Activated CD8-positive, alpha-beta memory T cell treated with anti-CD3 and anti-CD28 coated beads, Interleukin-2, amount 10 ng/mL, durations not matched to agents 7 days and 5 days (primary cell): ENCODE measurements at regions not wholly inside any gene's neighbourhood (a gene's known extent, or its start where the extent isn't known, plus 50 kb on each side); places are given as distances from the start of the nearest gene placed in this dataset.

Experiments used
- ATAC-seq: fragments of 150-1000 bp; cut with Tn5 transposase; one replicate; pipeline ENCODE4 v1.10.0; 2021; ENCODE audit warnings: moderate library complexity
- CTCF ChIA-PET: fragments of 350-600 bp; sonication (Branson Sonifier 250); formaldehyde crosslinking; loops from one replicate; lab custom pipeline; 2021; ENCODE audit warnings: antibody characterized with exemption; lab: Charles Lee
- DNase-seq: peaks from one replicate; pipeline ENCODE4 v3.0.0-alpha.2; 2020
- H3K27ac Mint-ChIP-seq: one replicate; pipeline ENCODE4 v1.8.0; 2021; ENCODE audit warnings: mild to moderate bottlenecking, mixed read lengths
- H3K27me3 Mint-ChIP-seq: one replicate; pipeline ENCODE4 v1.8.0; 2021; ENCODE audit warnings: mixed read lengths
- H3K36me3 Mint-ChIP-seq: one replicate; pipeline ENCODE4 v1.8.0; 2021; ENCODE audit warnings: mild to moderate bottlenecking, mixed read lengths
- H3K4me1 Mint-ChIP-seq: one replicate; pipeline ENCODE4 v1.8.0; 2021; ENCODE audit warnings: mixed read lengths
- H3K4me3 Mint-ChIP-seq: one replicate; pipeline ENCODE4 v1.8.0; 2021; ENCODE audit warnings: mild to moderate bottlenecking, moderate library complexity, mixed read lengths
- H3K9me3 Mint-ChIP-seq: one replicate; pipeline ENCODE4 v1.8.0; 2022; ENCODE audit warnings: low read depth, mixed read lengths

- Mint-ChIP-seq H3K4me1 (no peaks in the 10 kb centered on the region), H3K27ac (no peak overlapping the region), H3K4me3 (no peak overlapping the region), H3K27me3 (no peaks in the 10 kb centered on the region), H3K36me3 (no peaks in the 10 kb centered on the region), H3K9me3 (peaks cover 14% of the 10 kb centered on the region)
- DNase-seq, result no peak
- CTCF ChIA-PET, result no interaction called here
- ATAC-seq, result no peak
Measured at GRCh38 chr20:7695635-7696034, 244.6 kb downstream of the HAO1 start.

- Mint-ChIP-seq H3K9me3 (peaks cover 16% of the 10 kb centered on the region), H3K36me3 (no peaks in the 10 kb centered on the region), H3K4me1 (no peaks in the 10 kb centered on the region), H3K4me3 (no peak overlapping the region), H3K27ac (no peak overlapping the region), H3K27me3 (no peaks in the 10 kb centered on the region)
- ATAC-seq (no peak), DNase-seq (no peak)
- CTCF ChIA-PET, result no interaction called here
Measured at GRCh38 chr20:7696311-7696710, 243.9 kb downstream of the HAO1 start.

- ATAC-seq, result no peak
- CTCF ChIA-PET, result no interaction called here
Measured at GRCh38 chr20:7702141-7702540, 238.1 kb downstream of the HAO1 start.

GRCh38 chr20:7703551-7703961 is 236.7 kb downstream of the HAO1 start:
- H3K27me3 Mint-ChIP-seq, result no peaks in the 10 kb centered on the region
- H3K4me3 Mint-ChIP-seq, result no peak overlapping the region
- H3K27ac Mint-ChIP-seq, result no peak overlapping the region
- no peaks in the 10 kb centered on the region for H3K4me1 Mint-ChIP-seq
- CTCF ChIA-PET, result no interaction called here
- DNase-seq (no peak), ATAC-seq (no peak)
- no peaks in the 10 kb centered on the region for H3K36me3 Mint-ChIP-seq
- peaks cover 11% of the 10 kb centered on the region for H3K9me3 Mint-ChIP-seq

More at GRCh38 chr20:7702141-7702540, 238.1 kb downstream of the HAO1 start:
- no peak overlapping the region for H3K27ac Mint-ChIP-seq
- no peaks in the 10 kb centered on the region for H3K27me3 Mint-ChIP-seq
- H3K4me3 Mint-ChIP-seq, result no peak overlapping the region
- no peak for DNase-seq
- H3K9me3 Mint-ChIP-seq, result peaks cover 18% of the 10 kb centered on the region
- no peaks in the 10 kb centered on the region for H3K36me3 Mint-ChIP-seq
- H3K4me1 Mint-ChIP-seq, result no peaks in the 10 kb centered on the region

GRCh38 chr20:7703996-7704395 is 236.3 kb downstream of the HAO1 start:
- H3K9me3 Mint-ChIP-seq, result peaks cover 11% of the 10 kb centered on the region
- ATAC-seq (no peak), DNase-seq (no peak)
- no peak overlapping the region for H3K27ac Mint-ChIP-seq
- no peaks in the 10 kb centered on the region for H3K36me3 Mint-ChIP-seq
- no peaks in the 10 kb centered on the region for H3K4me1 Mint-ChIP-seq
- H3K27me3 Mint-ChIP-seq, result no peaks in the 10 kb centered on the region
- CTCF ChIA-PET, result no interaction called here
- no peak overlapping the region for H3K4me3 Mint-ChIP-seq

- H3K4me3 Mint-ChIP-seq, result no peak overlapping the region
- DNase-seq (no peak), ATAC-seq (no peak)
- no peaks in the 10 kb centered on the region for H3K36me3 Mint-ChIP-seq
- peaks cover 3% of the 10 kb centered on the region for H3K9me3 Mint-ChIP-seq
- H3K4me1 Mint-ChIP-seq, result no peaks in the 10 kb centered on the region
- H3K27me3 Mint-ChIP-seq, result no peaks in the 10 kb centered on the region
- no peak overlapping the region for H3K27ac Mint-ChIP-seq
- CTCF ChIA-PET, result no interaction called here
Measured at GRCh38 chr20:7708112-7708511, 232.1 kb downstream of the HAO1 start.

- ATAC-seq, result no peak
Measured at GRCh38 chr20:7708782-7709181, 231.5 kb downstream of the HAO1 start.

GRCh38 chr20:7710440-7710839 is 229.8 kb downstream of the HAO1 start:
- Mint-ChIP-seq H3K9me3 (peaks cover 3% of the 10 kb centered on the region), H3K27me3 (no peaks in the 10 kb centered on the region), H3K36me3 (no peaks in the 10 kb centered on the region), H3K4me3 (no peak overlapping the region), H3K27ac (no peak overlapping the region), H3K4me1 (no peaks in the 10 kb centered on the region)
- DNase-seq (no peak), ATAC-seq (no peak)
- CTCF ChIA-PET, result no interaction called here

More at GRCh38 chr20:7708782-7709181, 231.5 kb downstream of the HAO1 start:
- CTCF ChIA-PET, result no interaction called here
- Mint-ChIP-seq H3K36me3 (no peaks in the 10 kb centered on the region), H3K27me3 (no peaks in the 10 kb centered on the region), H3K9me3 (peaks cover 3% of the 10 kb centered on the region), H3K27ac (no peak overlapping the region), H3K4me1 (no peaks in the 10 kb centered on the region), H3K4me3 (no peak overlapping the region)
- DNase-seq, result no peak

- Mint-ChIP-seq H3K4me1 (no peaks in the 10 kb centered on the region), H3K27ac (no peak overlapping the region), H3K4me3 (no peak overlapping the region), H3K9me3 (no peaks in the 10 kb centered on the region), H3K27me3 (no peaks in the 10 kb centered on the region), H3K36me3 (no peaks in the 10 kb centered on the region)
- ATAC-seq, result no peak
- CTCF ChIA-PET, result no interaction called here
- DNase-seq, result no peak
Measured at GRCh38 chr20:7712661-7713060, 227.6 kb downstream of the HAO1 start.

- Mint-ChIP-seq H3K4me3 (no peak overlapping the region), H3K9me3 (no peaks in the 10 kb centered on the region), H3K27me3 (no peaks in the 10 kb centered on the region), H3K27ac (no peak overlapping the region), H3K4me1 (no peaks in the 10 kb centered on the region), H3K36me3 (no peaks in the 10 kb centered on the region)
- CTCF ChIA-PET, result no interaction called here
- no peak for DNase-seq
- ATAC-seq, result no peak
Measured at GRCh38 chr20:7714549-7714948, 225.7 kb downstream of the HAO1 start.

- Mint-ChIP-seq H3K27ac (no peak overlapping the region), H3K4me3 (no peak overlapping the region), H3K9me3 (no peaks in the 10 kb centered on the region), H3K27me3 (no peaks in the 10 kb centered on the region), H3K36me3 (no peaks in the 10 kb centered on the region), H3K4me1 (no peaks in the 10 kb centered on the region)
- DNase-seq (no peak), ATAC-seq (no peak)
- CTCF ChIA-PET, result no interaction called here
Measured at GRCh38 chr20:7716286-7716972, 223.8 kb downstream of the HAO1 start.

GRCh38 chr20:7722564-7722963 is 217.7 kb downstream of the HAO1 start:
- CTCF ChIA-PET, result no interaction called here
- Mint-ChIP-seq H3K27ac (no peak overlapping the region), H3K4me3 (no peak overlapping the region), H3K36me3 (no peaks in the 10 kb centered on the region), H3K27me3 (no peaks in the 10 kb centered on the region), H3K4me1 (no peaks in the 10 kb centered on the region), H3K9me3 (no peaks in the 10 kb centered on the region)
- ATAC-seq (no peak), DNase-seq (no peak)

- DNase-seq (no peak), ATAC-seq (no peak)
- no peaks in the 10 kb centered on the region for H3K36me3 Mint-ChIP-seq
- H3K9me3 Mint-ChIP-seq, result no peaks in the 10 kb centered on the region
- no peaks in the 10 kb centered on the region for H3K27me3 Mint-ChIP-seq
- no peak overlapping the region for H3K27ac Mint-ChIP-seq
- H3K4me3 Mint-ChIP-seq, result no peak overlapping the region
- no peaks in the 10 kb centered on the region for H3K4me1 Mint-ChIP-seq
- CTCF ChIA-PET, result no interaction called here
Measured at GRCh38 chr20:7723284-7723683, 217.0 kb downstream of the HAO1 start.

- H3K4me3 Mint-ChIP-seq, result no peak overlapping the region
- ATAC-seq (no peak), DNase-seq (no peak)
- H3K9me3 Mint-ChIP-seq, result no peaks in the 10 kb centered on the region
- no peaks in the 10 kb centered on the region for H3K36me3 Mint-ChIP-seq
- CTCF ChIA-PET, result no interaction called here
- H3K27ac Mint-ChIP-seq, result no peak overlapping the region
- no peaks in the 10 kb centered on the region for H3K4me1 Mint-ChIP-seq
- H3K27me3 Mint-ChIP-seq, result no peaks in the 10 kb centered on the region
Measured at GRCh38 chr20:7728338-7728737, 211.9 kb downstream of the HAO1 start.

GRCh38 chr20:7734216-7734615 is 206.0 kb downstream of the HAO1 start:
- Mint-ChIP-seq H3K4me1 (no peaks in the 10 kb centered on the region), H3K9me3 (no peaks in the 10 kb centered on the region), H3K36me3 (no peaks in the 10 kb centered on the region), H3K27me3 (no peaks in the 10 kb centered on the region), H3K4me3 (no peak overlapping the region), H3K27ac (no peak overlapping the region)
- CTCF ChIA-PET, result no interaction called here
- no peak for DNase-seq
- ATAC-seq, result no peak
